ENCODE measurements at regions not wholly inside any gene's neighbourhood (a gene's known extent, or its start where the extent isn't known, plus 50 kb on each side); places are given as distances from the start of the nearest gene placed in this dataset.

GRCh38 chrX:39883666-39884065 is 214.1 kb downstream of the BCOR start:
- TF ChIP-seq ZNF362 (tag by site-specific recombination; IDR thresholded peaks at IDR 0.05) (no peak), ZBTB8A (tag by site-specific recombination; IDR thresholded peaks at IDR 0.05) (no peak), ZSCAN23 (tag by site-specific recombination; IDR thresholded peaks at IDR 0.05) (no peak), ZNF558 (tag by site-specific recombination; IDR thresholded peaks at IDR 0.05) (no peak), MZF1 (tag by site-specific recombination; IDR thresholded peaks at IDR 0.05; ENCODE audit: borderline replicate concordance) (no peak), REPIN1 (tag by site-specific recombination; IDR thresholded peaks at IDR 0.05; ENCODE audit: low read depth) (no peak), ZBTB21 (tag by site-specific recombination; IDR thresholded peaks at IDR 0.05) (no peak), ZNF416 (tag by site-specific recombination; IDR thresholded peaks at IDR 0.05) (no peak), ZNF76 (tag by site-specific recombination; IDR thresholded peaks at IDR 0.05; ENCODE audit: borderline replicate concordance, low read depth) (no peak), ZNF510 (tag by site-specific recombination; IDR thresholded peaks at IDR 0.05; ENCODE audit: insufficient replicate concordance) (no peak), ZEB2 (tag by site-specific recombination; IDR thresholded peaks at IDR 0.05) (no peak), ZFP69B (tag by site-specific recombination; IDR thresholded peaks at IDR 0.05) (no peak), ZFP37 (tag by site-specific recombination; IDR thresholded peaks at IDR 0.05) (no peak), MYNN (tag by site-specific recombination; IDR thresholded peaks at IDR 0.05; ENCODE audit: borderline replicate concordance) (no peak), KLF8 (tag by site-specific recombination; IDR thresholded peaks at IDR 0.05) (no peak)
- Histone ChIP-seq H3K4me3 (ENCODE audit: low read depth, low read length) (no peak overlapping the region), H3K27ac (ENCODE audit: extremely low read depth, low read depth, low read length) (no peak overlapping the region), H3K9me3 (ENCODE audit: control insufficient read depth, insufficient read depth, low read depth, low read length) (no peaks in the 10 kb centered on the region), H3K4me1 (ENCODE audit: control insufficient read depth, insufficient read depth, low read length) (no peaks in the 10 kb centered on the region), H3K36me3 (ENCODE audit: control insufficient read depth in 2 of 2, insufficient read depth in 1 of 2, low read length in 2 of 2) (no peaks in the 10 kb centered on the region)
- CTCF ChIA-PET, result interaction anchor here (0.6 to 1.2 kb wide), 2 partner anchors 24 to 373 kb away, joined by 3 to 6 read pairs; no protein-coding TSS in a partner anchor
- POLR2A ChIA-PET, result no interaction called here

- Histone ChIP-seq H3K27ac (ENCODE audit: extremely low read depth, low read depth, low read length) (no peak overlapping the region), H3K9me3 (ENCODE audit: control insufficient read depth, insufficient read depth, low read depth, low read length) (no peaks in the 10 kb centered on the region), H3K4me3 (ENCODE audit: low read depth, low read length) (no peak overlapping the region), H3K36me3 (ENCODE audit: control insufficient read depth in 2 of 2, insufficient read depth in 1 of 2, low read length in 2 of 2) (no peaks in the 10 kb centered on the region), H3K4me1 (ENCODE audit: control insufficient read depth, insufficient read depth, low read length) (no peaks in the 10 kb centered on the region)
- CTCF ChIA-PET, result interaction anchor here (0.7 kb wide), 1 partner anchor 30 kb away, joined by 3 read pairs; no protein-coding TSS in a partner anchor
- POLR2A ChIA-PET, result no interaction called here
- TF ChIP-seq ZNF658 (tag by site-specific recombination; IDR thresholded peaks at IDR 0.05), result no peak
- no peak for TF ChIP-seq ZNF585B (tag by site-specific recombination; IDR thresholded peaks at IDR 0.05)
- no peak for TF ChIP-seq ZNF133 (tag by site-specific recombination; IDR thresholded peaks at IDR 0.05)
- no peak for TF ChIP-seq ZNF580 (tag by site-specific recombination; IDR thresholded peaks at IDR 0.05)
- no peak for TF ChIP-seq ZNF18 (tag by site-specific recombination; IDR thresholded peaks at IDR 0.05)
- TF ChIP-seq ZNF292 (tag by site-specific recombination; IDR thresholded peaks at IDR 0.05; ENCODE audit: borderline replicate concordance, low read depth), result no peak
- no peak for TF ChIP-seq GLIS2 (tag by site-specific recombination; IDR thresholded peaks at IDR 0.05)
- no peak for TF ChIP-seq ZSCAN4 (tag by site-specific recombination; IDR thresholded peaks at IDR 0.05)
- no peak for TF ChIP-seq ZFP3 (tag by site-specific recombination; IDR thresholded peaks at IDR 0.05; ENCODE audit: low read depth)
- TF ChIP-seq ZNF621 (tag by site-specific recombination; IDR thresholded peaks at IDR 0.05), result no peak
- no peak for TF ChIP-seq SP3 (tag by site-specific recombination; IDR thresholded peaks at IDR 0.05)
- TF ChIP-seq OVOL3 (tag by site-specific recombination; IDR thresholded peaks at IDR 0.05), result no peak
- no peak for TF ChIP-seq ZNF169 (tag by site-specific recombination; IDR thresholded peaks at IDR 0.05)
- no peak for TF ChIP-seq ZNF792 (tag by site-specific recombination; IDR thresholded peaks at IDR 0.05)
- no peak for TF ChIP-seq ZNF155 (tag by site-specific recombination; IDR thresholded peaks at IDR 0.05)
- no peak for TF ChIP-seq ZNF366 (tag by site-specific recombination; conservative IDR thresholded peaks at IDR 0.05)
- TF ChIP-seq ZNF488 (tag by site-specific recombination; IDR thresholded peaks at IDR 0.05), result no peak
Observed at GRCh38 chrX:39886282-39886681, 211.5 kb downstream of the BCOR start.

Measured in HEK293 (cell line).